GM12878 (cell line): ENCODE measurements at regions not wholly inside any gene's neighbourhood (a gene's known extent, or its start where the extent isn't known, plus 50 kb on each side); places are given as distances from the start of the nearest gene placed in this dataset.

Source experiments
- ATAC-seq: fragments of 200-7000 bp; cut with Tn5 transposase; 3 replicates; pipeline ENCODE4 v1.9.1; 2020; ENCODE audit warnings: mild to moderate bottlenecking, moderate library complexity
- BruUV-seq: library from RNA; stranded (reverse); fragments of 400-500 nt; replicated peaks from 2 replicates; lab custom pipeline; 2021; lab: Mats Ljungman, UMichigan
- CTCF ChIA-PET: fragments of 300-600 bp; sonication (Branson Sonifier 250); formaldehyde crosslinking; extraction: SDS; loops from one replicate; lab custom pipeline; 2021; ENCODE audit warnings: inconsistent platforms; lab: Yijun Ruan, JAX
- POLR2A ChIA-PET: fragments of 350-600 bp; formaldehyde crosslinking; extraction: SDS; loops from one replicate; lab custom pipeline; 2021; ENCODE audit warnings: inconsistent platforms; lab: Charles Lee
- RAD21 ChIA-PET: fragments of 300-600 bp; sonication (Branson Sonifier 250); formaldehyde crosslinking; loops from one replicate; lab custom pipeline; 2023; ENCODE audit warnings: antibody characterized with exemption; ENCODE audit not compliant: unreplicated experiment; lab: Charles Lee
- SMC1A ChIA-PET: fragments of 300-600 bp; sonication (Branson Sonifier 250); formaldehyde crosslinking; loops from one replicate; lab custom pipeline; 2023; ENCODE audit not compliant: unreplicated experiment, uncharacterized antibody; lab: Charles Lee
- DNase-seq: peaks from one replicate; pipeline ENCODE4 v3.0.0-alpha.2; 2011; ENCODE audit warnings: low read depth, low spot score
- FAIRE-seq: peaks from 3 replicates; lab custom pipeline; 2011; peaks lifted over from hg19 to GRCh38; lab: Jason Lieb, UNC
- H2AFZ ChIP-seq: 2 replicates; pipeline ENCODE4 v1.6.0; 2011; ENCODE audit warnings: low read depth, low read length, control low read depth; ENCODE audit not compliant: control insufficient read depth
- H3K27ac ChIP-seq: 2 replicates; pipeline ENCODE4 v1.5.1; 2011; ENCODE audit warnings: control low read depth; ENCODE audit not compliant: control insufficient read depth, insufficient read depth
- H3K27me3 ChIP-seq, 2 experiments: replicated peaks in 1 of 2; 2 replicates each; pipeline versions ENCODE4 v1.6.0 to v1.6.1; 2011; ENCODE audit warnings: low read length in 1 of 2; ENCODE audit not compliant: control insufficient read depth in 2 of 2, insufficient read depth in 2 of 2
- H3K36me3 ChIP-seq, 2 experiments: 2 replicates each; pipeline ENCODE4 v1.5.1; 2011; ENCODE audit warnings: low read length in 1 of 2; ENCODE audit not compliant: control insufficient read depth in 2 of 2, insufficient read depth in 2 of 2
- H3K4me1 ChIP-seq: 2 replicates; pipeline ENCODE4 v1.6.1; 2011; ENCODE audit warnings: mild to moderate bottlenecking, low read length, moderate library complexity, mixed read lengths; ENCODE audit not compliant: control insufficient read depth, insufficient read depth
- H3K4me2 ChIP-seq: 2 replicates; pipeline ENCODE4 v1.6.0; 2011; ENCODE audit warnings: control low read depth; ENCODE audit not compliant: control insufficient read depth, insufficient read depth
- H3K4me3 ChIP-seq: fragments of 200-600 bp; sonication (generic); 2 replicates; pipeline ENCODE4 v1.5.1; 2016
- H3K79me2 ChIP-seq: 2 replicates; pipeline ENCODE4 v1.6.0; 2011; ENCODE audit warnings: low read length; ENCODE audit not compliant: control insufficient read depth, insufficient read depth
- H3K9ac ChIP-seq: 2 replicates; pipeline ENCODE4 v1.8.0; 2011; ENCODE audit warnings: low read length, control low read depth, mixed read lengths; ENCODE audit not compliant: control insufficient read depth, insufficient read depth
- H3K9me3 ChIP-seq: replicated peaks from 3 replicates; pipeline ENCODE4 v1.5.1; 2011; ENCODE audit warnings: mild to moderate bottlenecking, low read length; ENCODE audit not compliant: control insufficient read depth, insufficient read depth
- H4K20me1 ChIP-seq: 2 replicates; pipeline ENCODE4 v1.6.0; 2011; ENCODE audit not compliant: control insufficient read depth, insufficient read depth
- CBFB ChIP-seq: IDR thresholded peaks from 2 replicates; pipeline ENCODE4 v1.6.1; 2016; ENCODE audit warnings: antibody characterized with exemption, low read depth
- CREB1 ChIP-seq: IDR thresholded peaks from 2 replicates; pipeline ENCODE4 v1.6.1; 2012; ENCODE audit warnings: low read depth, mild to moderate bottlenecking, inconsistent platforms
- MYC ChIP-seq: IDR thresholded peaks from 2 replicates; pipeline ENCODE4 v1.6.1; 2011; ENCODE audit warnings: mild to moderate bottlenecking, low read length, moderate library complexity, inconsistent platforms; ENCODE audit not compliant: insufficient read depth, insufficient replicate concordance, insufficient read length, severe bottlenecking
- NR2C1 ChIP-seq: fragments of 450-650 bp; IDR thresholded peaks from 2 replicates; pipeline ENCODE4 v1.6.1; 2017; ENCODE audit warnings: antibody characterized with exemption, mild to moderate bottlenecking, moderate library complexity
- ZZZ3 ChIP-seq: IDR thresholded peaks from 2 replicates; pipeline ENCODE4 v1.6.1; 2011; ENCODE audit warnings: low read depth; ENCODE audit not compliant: control insufficient read depth, insufficient read length
- WGBS: methylation state at CpG from one replicate; pipeline ENCODE4 v1.1.6; 2016; ENCODE audit warnings: low lambda C conversion rate; ENCODE audit not compliant: insufficient replicate concordance, insufficient coverage; ENCODE audit errors: missing lambda C conversion rate; 5-methylcytosine and 5-hydroxymethylcytosine counted together
- in situ Hi-C: fragments of 300-500 bp; cut with MboI; formaldehyde crosslinking; loops from 9 replicates; pipeline ENCODE4 v1.14.3; 2018; ENCODE audit warnings: mixed read lengths
- intact Hi-C: fragments of 100-400 bp; cut with micrococcal nuclease; formaldehyde crosslinking; loops from one replicate; pipeline ENCODE4 v1.14.2; 2022; ENCODE audit not compliant: unreplicated experiment
- TF ChIP-seq, protein P1 (sequence below): fragments of 450-650 bp; formaldehyde crosslinking; IDR thresholded peaks from 2 replicates; pipeline ENCODE4 v1.5.0; 2022; ENCODE audit warnings: mild to moderate bottlenecking, missing genetic modification characterization
- TF ChIP-seq, protein P2 (sequence below): IDR thresholded peaks from 2 replicates; pipeline ENCODE4 v1.6.1; 2011; ENCODE audit warnings: mild to moderate bottlenecking, low read depth, low read length, moderate library complexity; ENCODE audit not compliant: insufficient replicate concordance
- TF ChIP-seq, protein P3 (sequence below): fragments of 450-650 bp; formaldehyde crosslinking; IDR thresholded peaks from 2 replicates; pipeline ENCODE4 v1.4.0; 2020; ENCODE audit warnings: mild to moderate bottlenecking, moderate library complexity
- TF ChIP-seq, protein P4 (sequence below): fragments of 150-350 bp; IDR thresholded peaks from 2 replicates; pipeline ENCODE4 v1.6.1; 2016; ENCODE audit warnings: low read depth, low read length

DNA sequence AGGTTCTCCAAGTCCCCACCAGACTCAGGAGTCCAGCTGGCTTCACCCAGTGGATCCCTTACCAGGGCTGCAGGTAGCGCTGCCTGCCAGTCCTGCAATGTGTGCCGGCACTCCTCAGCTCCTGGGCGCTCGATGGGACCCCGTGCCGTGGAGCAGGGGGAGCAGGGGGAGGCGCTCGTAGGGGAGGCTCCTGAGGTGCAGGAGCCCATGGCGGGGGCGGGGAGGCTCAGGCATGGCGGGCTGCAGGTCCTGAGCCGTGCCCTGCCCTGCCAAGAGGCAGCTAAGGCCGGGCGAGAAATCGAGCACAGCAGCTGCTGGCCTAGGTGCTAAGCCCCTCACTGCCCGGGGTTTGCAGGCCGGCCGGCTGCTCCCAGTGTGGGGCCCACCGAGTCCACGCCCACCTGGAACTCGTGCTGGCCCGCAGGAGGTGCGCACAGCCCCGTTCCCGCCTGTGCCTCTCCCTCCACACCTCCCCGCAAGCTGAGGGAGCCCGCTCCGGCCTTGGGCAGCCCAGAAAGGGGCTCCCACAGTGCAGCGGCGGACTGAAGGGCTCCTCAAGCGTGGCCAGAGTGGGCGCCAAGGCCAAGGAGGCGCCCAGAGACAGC, 792.9 kb upstream of the CCDC179 start:
- RAD21 ChIA-PET: no interaction called here
- intact Hi-C loops: no loop called here
- Histone ChIP-seq H3K79me2 (no peaks in the 10 kb centered on the region), H3K4me2 (no peak overlapping the region), H3K4me3 (no peak overlapping the region), H4K20me1 (no peaks in the 10 kb centered on the region), H3K4me1 (no peaks in the 10 kb centered on the region), H3K36me3 (no peaks in the 10 kb centered on the region), H2AFZ (no peak overlapping the region), H3K9ac (no peak overlapping the region), H3K27me3 (no peaks in the 10 kb centered on the region), H3K9me3 (no peaks in the 10 kb centered on the region), H3K27ac (no peak overlapping the region)
- in situ Hi-C loops: no loop called here
- POLR2A ChIA-PET: no interaction called here
- DNase-seq (no peak), ATAC-seq (no peak), FAIRE-seq (no peak)
- TF ChIP-seq, protein P1, sequence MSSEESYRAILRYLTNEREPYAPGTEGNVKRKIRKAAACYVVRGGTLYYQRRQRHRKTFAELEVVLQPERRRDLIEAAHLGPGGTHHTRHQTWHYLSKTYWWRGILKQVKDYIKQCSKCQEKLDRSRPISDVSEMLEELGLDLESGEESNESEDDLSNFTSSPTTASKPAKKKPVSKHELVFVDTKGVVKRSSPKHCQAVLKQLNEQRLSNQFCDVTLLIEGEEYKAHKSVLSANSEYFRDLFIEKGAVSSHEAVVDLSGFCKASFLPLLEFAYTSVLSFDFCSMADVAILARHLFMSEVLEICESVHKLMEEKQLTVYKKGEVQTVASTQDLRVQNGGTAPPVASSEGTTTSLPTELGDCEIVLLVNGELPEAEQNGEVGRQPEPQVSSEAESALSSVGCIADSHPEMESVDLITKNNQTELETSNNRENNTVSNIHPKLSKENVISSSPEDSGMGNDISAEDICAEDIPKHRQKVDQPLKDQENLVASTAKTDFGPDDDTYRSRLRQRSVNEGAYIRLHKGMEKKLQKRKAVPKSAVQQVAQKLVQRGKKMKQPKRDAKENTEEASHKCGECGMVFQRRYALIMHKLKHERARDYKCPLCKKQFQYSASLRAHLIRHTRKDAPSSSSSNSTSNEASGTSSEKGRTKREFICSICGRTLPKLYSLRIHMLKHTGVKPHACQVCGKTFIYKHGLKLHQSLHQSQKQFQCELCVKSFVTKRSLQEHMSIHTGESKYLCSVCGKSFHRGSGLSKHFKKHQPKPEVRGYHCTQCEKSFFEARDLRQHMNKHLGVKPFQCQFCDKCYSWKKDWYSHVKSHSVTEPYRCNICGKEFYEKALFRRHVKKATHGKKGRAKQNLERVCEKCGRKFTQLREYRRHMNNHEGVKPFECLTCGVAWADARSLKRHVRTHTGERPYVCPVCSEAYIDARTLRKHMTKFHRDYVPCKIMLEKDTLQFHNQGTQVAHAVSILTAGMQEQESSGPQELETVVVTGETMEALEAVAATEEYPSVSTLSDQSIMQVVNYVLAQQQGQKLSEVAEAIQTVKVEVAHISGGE (CRISPR knock-in tag): no peak
- TF ChIP-seq, protein P2, sequence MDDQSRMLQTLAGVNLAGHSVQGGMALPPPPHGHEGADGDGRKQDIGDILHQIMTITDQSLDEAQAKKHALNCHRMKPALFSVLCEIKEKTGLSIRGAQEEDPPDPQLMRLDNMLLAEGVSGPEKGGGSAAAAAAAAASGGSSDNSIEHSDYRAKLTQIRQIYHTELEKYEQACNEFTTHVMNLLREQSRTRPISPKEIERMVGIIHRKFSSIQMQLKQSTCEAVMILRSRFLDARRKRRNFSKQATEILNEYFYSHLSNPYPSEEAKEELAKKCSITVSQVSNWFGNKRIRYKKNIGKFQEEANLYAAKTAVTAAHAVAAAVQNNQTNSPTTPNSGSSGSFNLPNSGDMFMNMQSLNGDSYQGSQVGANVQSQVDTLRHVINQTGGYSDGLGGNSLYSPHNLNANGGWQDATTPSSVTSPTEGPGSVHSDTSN: no peak
- no peak for TF ChIP-seq NR2C1
- no peak for TF ChIP-seq MYC
- TF ChIP-seq, protein P3, sequence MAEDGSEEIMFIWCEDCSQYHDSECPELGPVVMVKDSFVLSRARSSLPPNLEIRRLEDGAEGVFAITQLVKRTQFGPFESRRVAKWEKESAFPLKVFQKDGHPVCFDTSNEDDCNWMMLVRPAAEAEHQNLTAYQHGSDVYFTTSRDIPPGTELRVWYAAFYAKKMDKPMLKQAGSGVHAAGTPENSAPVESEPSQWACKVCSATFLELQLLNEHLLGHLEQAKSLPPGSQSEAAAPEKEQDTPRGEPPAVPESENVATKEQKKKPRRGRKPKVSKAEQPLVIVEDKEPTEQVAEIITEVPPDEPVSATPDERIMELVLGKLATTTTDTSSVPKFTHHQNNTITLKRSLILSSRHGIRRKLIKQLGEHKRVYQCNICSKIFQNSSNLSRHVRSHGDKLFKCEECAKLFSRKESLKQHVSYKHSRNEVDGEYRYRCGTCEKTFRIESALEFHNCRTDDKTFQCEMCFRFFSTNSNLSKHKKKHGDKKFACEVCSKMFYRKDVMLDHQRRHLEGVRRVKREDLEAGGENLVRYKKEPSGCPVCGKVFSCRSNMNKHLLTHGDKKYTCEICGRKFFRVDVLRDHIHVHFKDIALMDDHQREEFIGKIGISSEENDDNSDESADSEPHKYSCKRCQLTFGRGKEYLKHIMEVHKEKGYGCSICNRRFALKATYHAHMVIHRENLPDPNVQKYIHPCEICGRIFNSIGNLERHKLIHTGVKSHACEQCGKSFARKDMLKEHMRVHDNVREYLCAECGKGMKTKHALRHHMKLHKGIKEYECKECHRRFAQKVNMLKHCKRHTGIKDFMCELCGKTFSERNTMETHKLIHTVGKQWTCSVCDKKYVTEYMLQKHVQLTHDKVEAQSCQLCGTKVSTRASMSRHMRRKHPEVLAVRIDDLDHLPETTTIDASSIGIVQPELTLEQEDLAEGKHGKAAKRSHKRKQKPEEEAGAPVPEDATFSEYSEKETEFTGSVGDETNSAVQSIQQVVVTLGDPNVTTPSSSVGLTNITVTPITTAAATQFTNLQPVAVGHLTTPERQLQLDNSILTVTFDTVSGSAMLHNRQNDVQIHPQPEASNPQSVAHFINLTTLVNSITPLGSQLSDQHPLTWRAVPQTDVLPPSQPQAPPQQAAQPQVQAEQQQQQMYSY (CRISPR knock-in tag): no peak
- TF ChIP-seq, protein P4, sequence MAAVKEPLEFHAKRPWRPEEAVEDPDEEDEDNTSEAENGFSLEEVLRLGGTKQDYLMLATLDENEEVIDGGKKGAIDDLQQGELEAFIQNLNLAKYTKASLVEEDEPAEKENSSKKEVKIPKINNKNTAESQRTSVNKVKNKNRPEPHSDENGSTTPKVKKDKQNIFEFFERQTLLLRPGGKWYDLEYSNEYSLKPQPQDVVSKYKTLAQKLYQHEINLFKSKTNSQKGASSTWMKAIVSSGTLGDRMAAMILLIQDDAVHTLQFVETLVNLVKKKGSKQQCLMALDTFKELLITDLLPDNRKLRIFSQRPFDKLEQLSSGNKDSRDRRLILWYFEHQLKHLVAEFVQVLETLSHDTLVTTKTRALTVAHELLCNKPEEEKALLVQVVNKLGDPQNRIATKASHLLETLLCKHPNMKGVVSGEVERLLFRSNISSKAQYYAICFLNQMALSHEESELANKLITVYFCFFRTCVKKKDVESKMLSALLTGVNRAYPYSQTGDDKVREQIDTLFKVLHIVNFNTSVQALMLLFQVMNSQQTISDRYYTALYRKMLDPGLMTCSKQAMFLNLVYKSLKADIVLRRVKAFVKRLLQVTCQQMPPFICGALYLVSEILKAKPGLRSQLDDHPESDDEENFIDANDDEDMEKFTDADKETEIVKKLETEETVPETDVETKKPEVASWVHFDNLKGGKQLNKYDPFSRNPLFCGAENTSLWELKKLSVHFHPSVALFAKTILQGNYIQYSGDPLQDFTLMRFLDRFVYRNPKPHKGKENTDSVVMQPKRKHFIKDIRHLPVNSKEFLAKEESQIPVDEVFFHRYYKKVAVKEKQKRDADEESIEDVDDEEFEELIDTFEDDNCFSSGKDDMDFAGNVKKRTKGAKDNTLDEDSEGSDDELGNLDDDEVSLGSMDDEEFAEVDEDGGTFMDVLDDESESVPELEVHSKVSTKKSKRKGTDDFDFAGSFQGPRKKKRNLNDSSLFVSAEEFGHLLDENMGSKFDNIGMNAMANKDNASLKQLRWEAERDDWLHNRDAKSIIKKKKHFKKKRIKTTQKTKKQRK: no peak
- no peak for TF ChIP-seq CREB1
- TF ChIP-seq CBFB: no peak
- TF ChIP-seq ZZZ3: no peak
- WGBS: 33% methylated on average over 33 of the region's 33 CpGs
- BruUV-seq: no TSS peak
- CTCF ChIA-PET: no interaction called here
- SMC1A ChIA-PET: no interaction called here
